CD8-positive, alpha-beta memory T cell (primary cell): ENCODE measurements at regions not wholly inside any gene's neighbourhood (a gene's known extent, or its start where the extent isn't known, plus 50 kb on each side); places are given as distances from the start of the nearest gene placed in this dataset.

Experiments
- CTCF ChIA-PET: fragments of 350-600 bp; sonication (Branson Sonifier 250); formaldehyde crosslinking; loops from one replicate; lab custom pipeline; 2021; ENCODE audit warnings: antibody characterized with exemption; lab: Charles Lee
- POLR2A ChIA-PET: fragments of 350-600 bp; sonication (Branson Sonifier 250); formaldehyde crosslinking; loops from one replicate; lab custom pipeline; 2021; ENCODE audit warnings: antibody characterized with exemption; lab: Charles Lee
- DNase-seq, 5 donors: peaks; one replicate each; pipeline versions ENCODE4 v3.0.0 to v3.0.0-alpha.2; 2020 to 2022; ENCODE audit warnings: mixed read lengths in 1 of 5
- H3K27ac ChIP-seq: one replicate; pipeline ENCODE4 v1.7.0; 2013; ENCODE audit warnings: low read depth, mild to moderate bottlenecking, low read length, moderate library complexity
- H3K27me3 ChIP-seq: 2 replicates; pipeline ENCODE4 v1.7.0; 2013; ENCODE audit warnings: low read length, mild to moderate bottlenecking; ENCODE audit not compliant: insufficient read depth, poor library complexity, severe bottlenecking
- H3K36me3 ChIP-seq: 2 replicates; pipeline ENCODE4 v1.7.0; 2013; ENCODE audit warnings: mild to moderate bottlenecking, low read length, moderate library complexity; ENCODE audit not compliant: insufficient read depth
- H3K4me1 ChIP-seq: 2 replicates; pipeline ENCODE4 v1.7.0; 2013; ENCODE audit warnings: mild to moderate bottlenecking, low read length, moderate library complexity; ENCODE audit not compliant: insufficient read depth
- H3K4me3 ChIP-seq: 2 replicates; pipeline ENCODE4 v1.7.0; 2013; ENCODE audit warnings: mild to moderate bottlenecking, low read length
- H3K9me3 ChIP-seq: 2 replicates; pipeline ENCODE4 v1.7.0; 2013; ENCODE audit warnings: mild to moderate bottlenecking, low read length
- H3K27ac Mint-ChIP-seq, 8 donors: one replicate each; pipeline ENCODE4 v1.8.0; 2020 to 2021; ENCODE audit warnings: mixed read lengths in 8 of 8, mild to moderate bottlenecking in 6 of 8, inconsistent platforms in 3 of 8, moderate library complexity in 3 of 8
- H3K27me3 Mint-ChIP-seq, 2 donors: one replicate each; pipeline ENCODE4 v1.8.0; 2020 to 2021; ENCODE audit warnings: mixed read lengths in 2 of 2, mild to moderate bottlenecking in 1 of 2, moderate library complexity in 1 of 2
- H3K36me3 Mint-ChIP-seq, 3 donors: one replicate each; pipeline ENCODE4 v1.8.0; 2020 to 2021; ENCODE audit warnings: mixed read lengths in 3 of 3, inconsistent platforms in 1 of 3, mild to moderate bottlenecking in 1 of 3
- H3K4me1 Mint-ChIP-seq, 3 donors: one replicate each; pipeline ENCODE4 v1.8.0; 2020 to 2021; ENCODE audit warnings: mixed read lengths in 3 of 3, inconsistent platforms in 1 of 3, mild to moderate bottlenecking in 1 of 3
- H3K4me3 Mint-ChIP-seq, 7 donors: one replicate each; pipeline ENCODE4 v1.8.0; 2020 to 2021; ENCODE audit warnings: mixed read lengths in 7 of 7, mild to moderate bottlenecking in 6 of 7, moderate library complexity in 4 of 7, inconsistent platforms in 2 of 7
- H3K9me3 Mint-ChIP-seq, 5 donors: one replicate each; pipeline ENCODE4 v1.8.0; 2020 to 2022; ENCODE audit warnings: mixed read lengths in 5 of 5, mild to moderate bottlenecking in 3 of 5, moderate library complexity in 2 of 5, inconsistent platforms in 1 of 5

GRCh38 chr2:122249673-122250072, 494.2 kb downstream of the TSN start:
- no peaks in the 10 kb centered on the region for H3K4me1 Mint-ChIP-seq
- peaks cover 0 to 4% (median 0%) of the 10 kb centered on the region in 5 donors for H3K9me3 Mint-ChIP-seq
- H3K27ac Mint-ChIP-seq, result no peak overlapping the region
- H3K27me3 ChIP-seq, result no peaks in the 10 kb centered on the region
- H3K9me3 ChIP-seq, result no peaks in the 10 kb centered on the region
- ChIA-PET POLR2A (no interaction called here), CTCF (no interaction called here)
- H3K27ac ChIP-seq, result no peak overlapping the region
- H3K4me1 ChIP-seq, result no peaks in the 10 kb centered on the region
- H3K4me3 Mint-ChIP-seq, result no peak overlapping the region
- H3K27me3 Mint-ChIP-seq, result peaks cover 4 to 8% of the 10 kb centered on the region in 2 donors
- no peaks in the 10 kb centered on the region for H3K36me3 Mint-ChIP-seq
- no peaks in the 10 kb centered on the region for H3K36me3 ChIP-seq
- no peak overlapping the region for H3K4me3 ChIP-seq
- DNase-seq, result no peak

- ChIA-PET POLR2A (no interaction called here), CTCF (no interaction called here)
- Mint-ChIP-seq H3K9me3 (peaks cover 0 to 4% (median 0%) of the 10 kb centered on the region in 5 donors), H3K4me3 (no peak overlapping the region), H3K36me3 (no peaks in the 10 kb centered on the region), H3K27me3 (peaks cover 4 to 7% of the 10 kb centered on the region in 2 donors), H3K27ac (no peak overlapping the region), H3K4me1 (no peaks in the 10 kb centered on the region)
- Histone ChIP-seq H3K36me3 (no peaks in the 10 kb centered on the region), H3K4me3 (no peak overlapping the region), H3K4me1 (no peaks in the 10 kb centered on the region), H3K27ac (no peak overlapping the region), H3K9me3 (no peaks in the 10 kb centered on the region), H3K27me3 (no peaks in the 10 kb centered on the region)
- no peak for DNase-seq
Measured at GRCh38 chr2:122251158-122251557, 495.7 kb downstream of the TSN start.

GRCh38 chr2:122251566-122251965, 496.1 kb downstream of the TSN start:
- Mint-ChIP-seq H3K4me3 (no peak overlapping the region), H3K4me1 (no peaks in the 10 kb centered on the region), H3K27ac (no peak overlapping the region), H3K27me3 (peaks cover 4 to 5% of the 10 kb centered on the region in 2 donors), H3K36me3 (no peaks in the 10 kb centered on the region), H3K9me3 (peaks cover 0 to 4% (median 0%) of the 10 kb centered on the region in 5 donors)
- Histone ChIP-seq H3K4me1 (no peaks in the 10 kb centered on the region), H3K9me3 (no peaks in the 10 kb centered on the region), H3K4me3 (no peak overlapping the region), H3K36me3 (no peaks in the 10 kb centered on the region), H3K27me3 (no peaks in the 10 kb centered on the region), H3K27ac (no peak overlapping the region)
- CTCF ChIA-PET, result no interaction called here
- DNase-seq, result no peak
- POLR2A ChIA-PET, result no interaction called here

GRCh38 chr2:122255924-122256323, 500.5 kb downstream of the TSN start:
- Histone ChIP-seq H3K27ac (no peak overlapping the region), H3K9me3 (no peaks in the 10 kb centered on the region), H3K4me3 (no peak overlapping the region), H3K36me3 (no peaks in the 10 kb centered on the region), H3K27me3 (no peaks in the 10 kb centered on the region), H3K4me1 (no peaks in the 10 kb centered on the region)
- H3K27me3 Mint-ChIP-seq, result peaks cover 0 to 4% of the 10 kb centered on the region in 2 donors
- DNase-seq, result no peak
- H3K4me3 Mint-ChIP-seq, result no peak overlapping the region
- POLR2A ChIA-PET, result no interaction called here
- peaks cover 0 to 4% (median 0%) of the 10 kb centered on the region in 5 donors for H3K9me3 Mint-ChIP-seq
- H3K27ac Mint-ChIP-seq, result no peak overlapping the region
- H3K36me3 Mint-ChIP-seq, result no peaks in the 10 kb centered on the region
- CTCF ChIA-PET, result no interaction called here
- no peaks in the 10 kb centered on the region for H3K4me1 Mint-ChIP-seq

GRCh38 chr2:122261911-122262310, 506.5 kb downstream of the TSN start:
- Histone ChIP-seq H3K36me3 (no peaks in the 10 kb centered on the region), H3K4me1 (no peaks in the 10 kb centered on the region), H3K27ac (no peak overlapping the region), H3K9me3 (no peaks in the 10 kb centered on the region), H3K27me3 (no peaks in the 10 kb centered on the region), H3K4me3 (no peak overlapping the region)
- ChIA-PET POLR2A (no interaction called here), CTCF (no interaction called here)
- peaks cover 0 to 3% (median 0%) of the 10 kb centered on the region in 5 donors for H3K9me3 Mint-ChIP-seq
- DNase-seq, result no peak
- no peaks in the 10 kb centered on the region for H3K36me3 Mint-ChIP-seq
- no peaks in the 10 kb centered on the region for H3K4me1 Mint-ChIP-seq
- no peak overlapping the region for H3K4me3 Mint-ChIP-seq
- H3K27me3 Mint-ChIP-seq, result no peaks in the 10 kb centered on the region
- H3K27ac Mint-ChIP-seq, result no peak overlapping the region

GRCh38 chr2:122263746-122264145, 508.3 kb downstream of the TSN start:
- DNase-seq, result no peak
- no peak overlapping the region for H3K27ac Mint-ChIP-seq
- peaks cover 0 to 3% (median 0%) of the 10 kb centered on the region in 5 donors for H3K9me3 Mint-ChIP-seq
- H3K27me3 ChIP-seq, result no peaks in the 10 kb centered on the region
- no peaks in the 10 kb centered on the region for H3K36me3 ChIP-seq
- no peaks in the 10 kb centered on the region for H3K4me1 Mint-ChIP-seq
- CTCF ChIA-PET, result no interaction called here
- H3K36me3 Mint-ChIP-seq, result no peaks in the 10 kb centered on the region
- H3K4me1 ChIP-seq, result no peaks in the 10 kb centered on the region
- no peak overlapping the region for H3K27ac ChIP-seq
- no peaks in the 10 kb centered on the region for H3K27me3 Mint-ChIP-seq
- POLR2A ChIA-PET, result no interaction called here
- H3K4me3 ChIP-seq, result no peak overlapping the region
- no peak overlapping the region for H3K4me3 Mint-ChIP-seq
- H3K9me3 ChIP-seq, result no peaks in the 10 kb centered on the region

GRCh38 chr2:122266636-122267035, 511.2 kb downstream of the TSN start:
- Histone ChIP-seq H3K4me1 (no peaks in the 10 kb centered on the region), H3K36me3 (no peaks in the 10 kb centered on the region), H3K27me3 (no peaks in the 10 kb centered on the region), H3K4me3 (no peak overlapping the region), H3K27ac (no peak overlapping the region), H3K9me3 (no peaks in the 10 kb centered on the region)
- H3K9me3 Mint-ChIP-seq, result peaks cover 0 to 3% (median 0%) of the 10 kb centered on the region in 5 donors
- no peak overlapping the region for H3K4me3 Mint-ChIP-seq
- POLR2A ChIA-PET, result no interaction called here
- H3K36me3 Mint-ChIP-seq, result no peaks in the 10 kb centered on the region
- no peaks in the 10 kb centered on the region for H3K27me3 Mint-ChIP-seq
- no peak for DNase-seq
- H3K27ac Mint-ChIP-seq, result no peak overlapping the region
- no peaks in the 10 kb centered on the region for H3K4me1 Mint-ChIP-seq
- CTCF ChIA-PET, result no interaction called here

GRCh38 chr2:122267947-122268346, 512.5 kb downstream of the TSN start:
- Histone ChIP-seq H3K27ac (no peak overlapping the region), H3K36me3 (no peaks in the 10 kb centered on the region), H3K4me3 (no peak overlapping the region), H3K27me3 (no peaks in the 10 kb centered on the region), H3K9me3 (no peaks in the 10 kb centered on the region), H3K4me1 (no peaks in the 10 kb centered on the region)
- Mint-ChIP-seq H3K27me3 (no peaks in the 10 kb centered on the region), H3K4me3 (no peak overlapping the region), H3K9me3 (peaks cover 0 to 4% (median 0%) of the 10 kb centered on the region in 5 donors), H3K4me1 (no peaks in the 10 kb centered on the region), H3K36me3 (no peaks in the 10 kb centered on the region), H3K27ac (no peak overlapping the region)
- DNase-seq, result no peak
- ChIA-PET POLR2A (no interaction called here), CTCF (no interaction called here)
